ENCODE measurements at regions not wholly inside any gene's neighbourhood (a gene's known extent, or its start where the extent isn't known, plus 50 kb on each side); places are given as distances from the start of the nearest gene placed in this dataset.

DNA sequence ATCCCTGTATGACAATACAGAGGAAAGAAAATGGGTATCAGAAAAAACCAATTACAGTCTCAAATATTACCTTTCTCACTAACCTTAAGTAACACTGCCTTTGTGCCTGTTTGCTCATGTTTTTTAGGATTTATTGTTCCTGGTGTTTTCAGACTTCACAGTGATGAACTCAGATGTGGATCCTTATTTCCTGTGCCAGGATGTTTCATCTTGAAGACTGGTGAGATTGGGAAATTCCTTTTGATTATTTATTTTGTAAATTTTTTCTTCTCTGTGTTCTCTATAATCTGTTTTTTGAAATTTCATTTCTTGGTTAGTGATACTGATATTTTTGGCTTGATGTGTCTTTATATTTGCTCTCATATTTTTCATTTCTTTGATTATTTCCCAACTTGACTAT, 142.4 kb upstream of the GRIN3A start:
- TF ChIP-seq MXI1 (conservative IDR thresholded peaks at IDR 0.05; ENCODE audit: poor library complexity, severe bottlenecking) (no peak), POLR2AphosphoS5 (IDR thresholded peaks at IDR 0.05) (no peak), EZH2 (IDR thresholded peaks at IDR 0.05; ENCODE audit: borderline replicate concordance, insufficient read depth, low read length, poor library complexity, severe bottlenecking) (no peak), EP300 (conservative IDR thresholded peaks at IDR 0.05; ENCODE audit: poor library complexity, severe bottlenecking) (no peak), SMC3 (conservative IDR thresholded peaks at IDR 0.05; ENCODE audit: poor library complexity) (no peak), RAD21 (conservative IDR thresholded peaks at IDR 0.05) (no peak), TAF1 (IDR thresholded peaks at IDR 0.05; ENCODE audit: low read depth) (no peak)
- TF ChIP-seq, protein P1, sequence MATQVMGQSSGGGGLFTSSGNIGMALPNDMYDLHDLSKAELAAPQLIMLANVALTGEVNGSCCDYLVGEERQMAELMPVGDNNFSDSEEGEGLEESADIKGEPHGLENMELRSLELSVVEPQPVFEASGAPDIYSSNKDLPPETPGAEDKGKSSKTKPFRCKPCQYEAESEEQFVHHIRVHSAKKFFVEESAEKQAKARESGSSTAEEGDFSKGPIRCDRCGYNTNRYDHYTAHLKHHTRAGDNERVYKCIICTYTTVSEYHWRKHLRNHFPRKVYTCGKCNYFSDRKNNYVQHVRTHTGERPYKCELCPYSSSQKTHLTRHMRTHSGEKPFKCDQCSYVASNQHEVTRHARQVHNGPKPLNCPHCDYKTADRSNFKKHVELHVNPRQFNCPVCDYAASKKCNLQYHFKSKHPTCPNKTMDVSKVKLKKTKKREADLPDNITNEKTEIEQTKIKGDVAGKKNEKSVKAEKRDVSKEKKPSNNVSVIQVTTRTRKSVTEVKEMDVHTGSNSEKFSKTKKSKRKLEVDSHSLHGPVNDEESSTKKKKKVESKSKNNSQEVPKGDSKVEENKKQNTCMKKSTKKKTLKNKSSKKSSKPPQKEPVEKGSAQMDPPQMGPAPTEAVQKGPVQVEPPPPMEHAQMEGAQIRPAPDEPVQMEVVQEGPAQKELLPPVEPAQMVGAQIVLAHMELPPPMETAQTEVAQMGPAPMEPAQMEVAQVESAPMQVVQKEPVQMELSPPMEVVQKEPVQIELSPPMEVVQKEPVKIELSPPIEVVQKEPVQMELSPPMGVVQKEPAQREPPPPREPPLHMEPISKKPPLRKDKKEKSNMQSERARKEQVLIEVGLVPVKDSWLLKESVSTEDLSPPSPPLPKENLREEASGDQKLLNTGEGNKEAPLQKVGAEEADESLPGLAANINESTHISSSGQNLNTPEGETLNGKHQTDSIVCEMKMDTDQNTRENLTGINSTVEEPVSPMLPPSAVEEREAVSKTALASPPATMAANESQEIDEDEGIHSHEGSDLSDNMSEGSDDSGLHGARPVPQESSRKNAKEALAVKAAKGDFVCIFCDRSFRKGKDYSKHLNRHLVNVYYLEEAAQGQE (IDR thresholded peaks at IDR 0.05; ENCODE audit: borderline replicate concordance): no peak
- TF ChIP-seq, protein P2, sequence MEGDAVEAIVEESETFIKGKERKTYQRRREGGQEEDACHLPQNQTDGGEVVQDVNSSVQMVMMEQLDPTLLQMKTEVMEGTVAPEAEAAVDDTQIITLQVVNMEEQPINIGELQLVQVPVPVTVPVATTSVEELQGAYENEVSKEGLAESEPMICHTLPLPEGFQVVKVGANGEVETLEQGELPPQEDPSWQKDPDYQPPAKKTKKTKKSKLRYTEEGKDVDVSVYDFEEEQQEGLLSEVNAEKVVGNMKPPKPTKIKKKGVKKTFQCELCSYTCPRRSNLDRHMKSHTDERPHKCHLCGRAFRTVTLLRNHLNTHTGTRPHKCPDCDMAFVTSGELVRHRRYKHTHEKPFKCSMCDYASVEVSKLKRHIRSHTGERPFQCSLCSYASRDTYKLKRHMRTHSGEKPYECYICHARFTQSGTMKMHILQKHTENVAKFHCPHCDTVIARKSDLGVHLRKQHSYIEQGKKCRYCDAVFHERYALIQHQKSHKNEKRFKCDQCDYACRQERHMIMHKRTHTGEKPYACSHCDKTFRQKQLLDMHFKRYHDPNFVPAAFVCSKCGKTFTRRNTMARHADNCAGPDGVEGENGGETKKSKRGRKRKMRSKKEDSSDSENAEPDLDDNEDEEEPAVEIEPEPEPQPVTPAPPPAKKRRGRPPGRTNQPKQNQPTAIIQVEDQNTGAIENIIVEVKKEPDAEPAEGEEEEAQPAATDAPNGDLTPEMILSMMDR (IDR thresholded peaks at IDR 0.05; ENCODE audit: poor library complexity, severe bottlenecking): no peak
- Histone ChIP-seq H3K27ac (ENCODE audit: low read length) (no peak overlapping the region), H3K9ac (ENCODE audit: low read length) (no peak overlapping the region), H3F3A (ENCODE audit: insufficient read depth, low read length, poor library complexity, severe bottlenecking) (no peaks in the 10 kb centered on the region), H3K9me3 (ENCODE audit: low read length) (no peaks in the 10 kb centered on the region), H2AFZ (ENCODE audit: low read depth, low read length) (no peak overlapping the region), H3K4me3 (ENCODE audit: low read length) (no peak overlapping the region), H3K27me3 (ENCODE audit: insufficient read depth, low read depth, low read length) (no peaks in the 10 kb centered on the region), H3K79me2 (replicated peaks; ENCODE audit: insufficient read depth, low read length) (no peaks in the 10 kb centered on the region), H3K36me3 (ENCODE audit: insufficient read depth, low read length) (no peaks in the 10 kb centered on the region), H4K20me1 (ENCODE audit: insufficient read depth) (no peaks in the 10 kb centered on the region), H3K9me2 (ENCODE audit: insufficient read depth, low read length) (no peaks in the 10 kb centered on the region), H3K4me2 (ENCODE audit: low read length) (no peak overlapping the region)

DNA sequence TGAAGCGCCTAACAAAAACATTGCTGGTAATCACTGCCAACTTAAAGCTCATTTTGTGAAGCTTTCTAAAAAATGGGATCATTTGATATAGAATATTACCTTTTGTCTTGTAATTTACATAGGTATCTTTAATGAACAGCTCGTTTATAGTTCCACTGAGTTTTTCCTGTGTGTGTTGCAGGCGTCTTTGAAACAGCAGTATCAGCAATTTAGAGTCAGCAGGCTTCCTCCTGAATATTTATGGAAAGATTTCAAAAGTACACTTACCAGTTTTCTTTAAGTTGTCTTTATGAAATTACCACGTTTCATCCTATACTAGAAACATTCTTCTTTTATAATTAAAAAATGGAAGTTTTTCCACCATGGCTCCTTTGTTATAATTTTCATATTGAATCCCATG, 140.3 kb upstream of the GRIN3A start:
- Histone ChIP-seq H3K9ac (ENCODE audit: low read length) (no peak overlapping the region), H3K4me2 (ENCODE audit: low read length) (no peak overlapping the region), H3K27me3 (ENCODE audit: insufficient read depth, low read depth, low read length) (no peaks in the 10 kb centered on the region), H3K9me3 (ENCODE audit: low read length) (no peaks in the 10 kb centered on the region), H3K36me3 (ENCODE audit: insufficient read depth, low read length) (no peaks in the 10 kb centered on the region), H3F3A (ENCODE audit: insufficient read depth, low read length, poor library complexity, severe bottlenecking) (no peaks in the 10 kb centered on the region), H3K27ac (ENCODE audit: low read length) (no peak overlapping the region), H3K79me2 (replicated peaks; ENCODE audit: insufficient read depth, low read length) (no peaks in the 10 kb centered on the region), H4K20me1 (ENCODE audit: insufficient read depth) (no peaks in the 10 kb centered on the region), H3K9me2 (ENCODE audit: insufficient read depth, low read length) (no peaks in the 10 kb centered on the region), H2AFZ (ENCODE audit: low read depth, low read length) (no peak overlapping the region), H3K4me3 (ENCODE audit: low read length) (no peak overlapping the region)
- TF ChIP-seq EP300 (conservative IDR thresholded peaks at IDR 0.05; ENCODE audit: poor library complexity, severe bottlenecking) (no peak), SMC3 (conservative IDR thresholded peaks at IDR 0.05; ENCODE audit: poor library complexity) (no peak), TAF1 (IDR thresholded peaks at IDR 0.05; ENCODE audit: low read depth) (no peak), EZH2 (IDR thresholded peaks at IDR 0.05; ENCODE audit: borderline replicate concordance, insufficient read depth, low read length, poor library complexity, severe bottlenecking) (no peak), MXI1 (conservative IDR thresholded peaks at IDR 0.05; ENCODE audit: poor library complexity, severe bottlenecking) (no peak), RAD21 (conservative IDR thresholded peaks at IDR 0.05) (no peak), POLR2AphosphoS5 (IDR thresholded peaks at IDR 0.05) (no peak)
- TF ChIP-seq, protein P2 (IDR thresholded peaks at IDR 0.05; ENCODE audit: poor library complexity, severe bottlenecking): no peak
- TF ChIP-seq, protein P1 (IDR thresholded peaks at IDR 0.05; ENCODE audit: borderline replicate concordance): no peak

Measured in neural cell (in vitro differentiated cells).